ENCODE measurements at regions not wholly inside any gene's neighbourhood (a gene's known extent, or its start where the extent isn't known, plus 50 kb on each side); places are given as distances from the start of the nearest gene placed in this dataset.

DNA sequence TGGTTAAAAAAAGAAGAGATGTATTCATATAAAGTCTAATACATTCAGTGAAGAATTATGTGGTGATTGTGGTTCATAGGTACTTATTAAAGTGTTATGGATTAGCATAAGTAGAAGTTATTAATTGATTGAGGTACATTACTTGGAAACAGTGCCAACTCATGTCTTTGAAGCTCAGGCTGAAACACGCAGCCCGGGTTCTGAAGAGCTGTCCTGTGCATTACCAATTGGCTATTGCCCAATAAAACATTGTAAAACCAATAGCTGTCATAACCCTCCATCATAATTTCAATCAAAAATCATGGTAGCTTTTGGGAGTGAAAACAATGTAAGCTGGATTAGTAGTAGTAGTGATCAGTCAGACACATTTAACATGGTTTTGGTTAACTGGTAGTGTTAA is 560.1 kb downstream of the MCTP2 start:
- TF ChIP-seq, protein P1, sequence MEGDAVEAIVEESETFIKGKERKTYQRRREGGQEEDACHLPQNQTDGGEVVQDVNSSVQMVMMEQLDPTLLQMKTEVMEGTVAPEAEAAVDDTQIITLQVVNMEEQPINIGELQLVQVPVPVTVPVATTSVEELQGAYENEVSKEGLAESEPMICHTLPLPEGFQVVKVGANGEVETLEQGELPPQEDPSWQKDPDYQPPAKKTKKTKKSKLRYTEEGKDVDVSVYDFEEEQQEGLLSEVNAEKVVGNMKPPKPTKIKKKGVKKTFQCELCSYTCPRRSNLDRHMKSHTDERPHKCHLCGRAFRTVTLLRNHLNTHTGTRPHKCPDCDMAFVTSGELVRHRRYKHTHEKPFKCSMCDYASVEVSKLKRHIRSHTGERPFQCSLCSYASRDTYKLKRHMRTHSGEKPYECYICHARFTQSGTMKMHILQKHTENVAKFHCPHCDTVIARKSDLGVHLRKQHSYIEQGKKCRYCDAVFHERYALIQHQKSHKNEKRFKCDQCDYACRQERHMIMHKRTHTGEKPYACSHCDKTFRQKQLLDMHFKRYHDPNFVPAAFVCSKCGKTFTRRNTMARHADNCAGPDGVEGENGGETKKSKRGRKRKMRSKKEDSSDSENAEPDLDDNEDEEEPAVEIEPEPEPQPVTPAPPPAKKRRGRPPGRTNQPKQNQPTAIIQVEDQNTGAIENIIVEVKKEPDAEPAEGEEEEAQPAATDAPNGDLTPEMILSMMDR (IDR thresholded peaks at IDR 0.05; ENCODE audit: partially characterized antibody, unreplicated experiment) = no peak
- Mint-ChIP-seq H3K9me3 (ENCODE audit: unreplicated experiment) (no peaks in the 10 kb centered on the region), H3K27me3 (ENCODE audit: unreplicated experiment) (peaks cover 2% of the 10 kb centered on the region), H3K27ac (ENCODE audit: unreplicated experiment) (no peak overlapping the region), H3K4me3 (ENCODE audit: unreplicated experiment) (no peak overlapping the region), H3K4me1 (ENCODE audit: low read depth, unreplicated experiment) (peaks cover 2% of the 10 kb centered on the region), H3K36me3 (ENCODE audit: unreplicated experiment) (no peaks in the 10 kb centered on the region)
- DNase-seq = no peak

DNA sequence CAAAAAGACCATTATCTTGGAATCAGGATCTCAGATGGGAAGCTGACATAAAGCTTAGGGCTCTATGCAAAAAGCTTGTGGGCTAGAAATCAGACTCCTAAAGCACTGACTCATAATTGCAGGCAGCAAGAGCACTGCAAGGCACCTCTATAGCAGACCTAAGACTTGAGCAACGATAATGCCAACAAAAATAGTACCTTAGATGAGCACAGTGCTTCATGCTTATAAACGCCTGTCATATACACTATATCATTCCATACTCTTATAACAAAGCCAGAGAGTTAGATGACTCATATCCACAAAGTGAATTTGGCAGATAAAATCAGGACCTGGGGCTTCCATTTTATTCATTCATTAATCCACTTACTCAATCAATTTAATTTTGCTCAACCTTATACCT is 560.8 kb downstream of the MCTP2 start:
- Mint-ChIP-seq H3K9me3 (ENCODE audit: unreplicated experiment) (no peaks in the 10 kb centered on the region), H3K36me3 (ENCODE audit: unreplicated experiment) (no peaks in the 10 kb centered on the region), H3K4me3 (ENCODE audit: unreplicated experiment) (no peak overlapping the region), H3K27ac (ENCODE audit: unreplicated experiment) (no peak overlapping the region), H3K4me1 (ENCODE audit: low read depth, unreplicated experiment) (peaks cover 2% of the 10 kb centered on the region), H3K27me3 (ENCODE audit: unreplicated experiment) (peaks cover 2% of the 10 kb centered on the region)
- no peak for DNase-seq
- TF ChIP-seq, protein P1 (IDR thresholded peaks at IDR 0.05; ENCODE audit: partially characterized antibody, unreplicated experiment) = no peak

DNA sequence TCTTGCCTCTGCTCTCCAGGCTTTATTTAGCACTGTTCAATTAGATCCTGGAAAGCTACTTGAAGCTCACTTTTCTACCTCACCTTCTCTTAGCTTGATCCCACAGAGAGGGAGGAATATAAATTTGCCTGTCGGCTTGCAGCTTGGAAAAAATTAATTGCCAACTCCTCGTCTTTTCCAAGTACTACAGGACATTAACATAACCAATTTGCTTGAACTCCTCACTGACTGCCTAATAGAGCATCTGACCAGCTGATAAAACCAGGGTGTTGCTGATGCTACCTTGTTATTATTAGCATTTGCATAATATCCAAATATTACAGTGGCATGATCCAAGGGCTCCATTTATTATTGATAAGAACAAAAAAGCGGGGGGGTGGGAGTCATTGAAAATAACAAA is 561.8 kb downstream of the MCTP2 start:
- no peak for DNase-seq
- Mint-ChIP-seq H3K4me1 (ENCODE audit: low read depth, unreplicated experiment) (peaks cover 2% of the 10 kb centered on the region), H3K27me3 (ENCODE audit: unreplicated experiment) (peaks cover 2% of the 10 kb centered on the region), H3K36me3 (ENCODE audit: unreplicated experiment) (peaks cover 7% of the 10 kb centered on the region), H3K4me3 (ENCODE audit: unreplicated experiment) (no peak overlapping the region), H3K9me3 (ENCODE audit: unreplicated experiment) (no peaks in the 10 kb centered on the region), H3K27ac (ENCODE audit: unreplicated experiment) (no peak overlapping the region)
- TF ChIP-seq, protein P1 (IDR thresholded peaks at IDR 0.05; ENCODE audit: partially characterized antibody, unreplicated experiment) = no peak

DNA sequence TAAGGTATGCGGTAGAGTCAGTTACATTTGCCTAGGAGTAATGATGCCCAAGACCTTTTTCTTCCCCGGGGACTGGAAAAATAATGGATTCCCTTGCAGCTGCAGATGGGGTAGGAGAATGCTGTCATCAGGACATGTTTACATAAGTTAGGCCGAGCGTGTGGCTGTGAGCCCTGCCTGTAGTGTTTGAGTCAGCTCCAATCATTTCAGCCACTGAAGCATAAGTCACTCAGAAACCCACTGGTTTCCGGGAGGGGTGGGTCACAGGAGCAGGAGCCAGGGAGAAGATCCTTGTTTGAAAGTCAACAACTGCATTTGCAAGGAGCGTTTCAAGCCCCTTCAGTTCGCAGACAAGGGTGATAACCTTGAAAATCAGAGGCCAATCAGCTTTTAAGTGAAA is 562.3 kb downstream of the MCTP2 start:
- peaks cover 7% of the 10 kb centered on the region for H3K36me3 Mint-ChIP-seq (ENCODE audit: unreplicated experiment)
- H3K9me3 Mint-ChIP-seq (ENCODE audit: unreplicated experiment) = no peaks in the 10 kb centered on the region
- TF ChIP-seq, protein P1 (IDR thresholded peaks at IDR 0.05; ENCODE audit: partially characterized antibody, unreplicated experiment) = no peak
- H3K27ac Mint-ChIP-seq (ENCODE audit: unreplicated experiment) = no peak overlapping the region
- H3K27me3 Mint-ChIP-seq (ENCODE audit: unreplicated experiment) = peaks cover 2% of the 10 kb centered on the region
- no peak overlapping the region for H3K4me3 Mint-ChIP-seq (ENCODE audit: unreplicated experiment)
- peaks cover 2% of the 10 kb centered on the region for H3K4me1 Mint-ChIP-seq (ENCODE audit: low read depth, unreplicated experiment)
- DNase-seq = peak; percentile 28

DNA sequence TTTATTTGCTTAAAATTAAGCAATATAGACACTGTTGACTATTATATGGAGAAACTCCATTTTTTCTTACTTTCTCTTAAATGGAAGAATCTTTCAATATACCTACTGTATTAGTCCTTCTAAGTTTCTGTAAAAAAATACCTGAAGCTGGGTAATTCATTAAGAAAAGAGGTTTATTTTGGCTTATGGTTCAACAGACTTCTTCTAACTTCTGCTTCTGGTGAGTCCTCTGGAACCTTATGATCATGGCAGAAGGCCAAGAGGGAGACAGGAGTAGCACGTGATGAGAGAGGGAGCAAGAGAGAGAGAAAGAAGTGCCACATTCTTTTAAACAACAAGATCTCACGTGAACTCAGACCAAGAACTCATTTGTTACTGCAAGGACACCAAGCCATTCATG is 573.3 kb downstream of the MCTP2 start:
- no peaks in the 10 kb centered on the region for H3K9me3 Mint-ChIP-seq (ENCODE audit: unreplicated experiment)
- no peak overlapping the region for H3K4me3 Mint-ChIP-seq (ENCODE audit: unreplicated experiment)
- H3K27ac Mint-ChIP-seq (ENCODE audit: unreplicated experiment) = no peak overlapping the region
- H3K4me1 Mint-ChIP-seq (ENCODE audit: low read depth, unreplicated experiment) = no peaks in the 10 kb centered on the region
- H3K27me3 Mint-ChIP-seq (ENCODE audit: unreplicated experiment) = peaks cover 2% of the 10 kb centered on the region
- TF ChIP-seq, protein P1 (IDR thresholded peaks at IDR 0.05; ENCODE audit: partially characterized antibody, unreplicated experiment) = no peak
- H3K36me3 Mint-ChIP-seq (ENCODE audit: unreplicated experiment) = no peaks in the 10 kb centered on the region
- no peak for DNase-seq

All from glutamatergic neuron (in vitro differentiated cells).